ENCODE measurements at regions not wholly inside any gene's neighbourhood (a gene's known extent, or its start where the extent isn't known, plus 50 kb on each side); places are given as distances from the start of the nearest gene placed in this dataset.

DNA sequence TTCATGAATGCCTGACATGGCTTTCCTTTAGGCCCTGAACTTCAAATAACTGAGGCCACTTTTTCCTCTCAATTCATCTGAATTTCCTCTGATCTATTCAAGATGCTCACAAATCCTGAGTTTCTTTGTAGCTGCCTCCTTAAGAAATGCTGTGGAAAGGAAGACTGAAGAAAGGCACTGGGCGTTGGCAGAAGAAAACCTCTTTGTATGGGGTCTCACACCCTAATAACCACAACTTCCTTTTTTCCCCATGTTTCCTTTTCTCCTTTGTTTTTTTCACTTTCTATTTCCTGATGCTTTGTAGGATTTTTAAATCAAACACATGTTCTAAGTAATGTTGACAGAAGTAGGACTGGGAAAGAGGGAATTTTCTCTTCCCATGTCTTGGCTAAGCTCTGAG, 447.4 kb downstream of the CMPK2 start:
- TF ChIP-seq ZNF8 (CRISPR knock-in tag; IDR thresholded peaks at IDR 0.05) (no peak), BACH2 (CRISPR knock-in tag; IDR thresholded peaks at IDR 0.05; ENCODE audit: borderline replicate concordance) (no peak), ZNF565 (CRISPR knock-in tag; conservative IDR thresholded peaks at IDR 0.05; ENCODE audit: low read depth) (no peak), RARB (CRISPR knock-in tag; IDR thresholded peaks at IDR 0.05) (no peak)
- TF ChIP-seq, protein P1, sequence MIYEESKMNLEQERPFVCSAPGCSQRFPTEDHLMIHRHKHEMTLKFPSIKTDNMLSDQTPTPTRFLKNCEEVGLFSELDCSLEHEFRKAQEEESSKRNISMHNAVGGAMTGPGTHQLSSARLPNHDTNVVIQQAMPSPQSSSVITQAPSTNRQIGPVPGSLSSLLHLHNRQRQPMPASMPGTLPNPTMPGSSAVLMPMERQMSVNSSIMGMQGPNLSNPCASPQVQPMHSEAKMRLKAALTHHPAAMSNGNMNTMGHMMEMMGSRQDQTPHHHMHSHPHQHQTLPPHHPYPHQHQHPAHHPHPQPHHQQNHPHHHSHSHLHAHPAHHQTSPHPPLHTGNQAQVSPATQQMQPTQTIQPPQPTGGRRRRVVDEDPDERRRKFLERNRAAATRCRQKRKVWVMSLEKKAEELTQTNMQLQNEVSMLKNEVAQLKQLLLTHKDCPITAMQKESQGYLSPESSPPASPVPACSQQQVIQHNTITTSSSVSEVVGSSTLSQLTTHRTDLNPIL (CRISPR knock-in tag; IDR thresholded peaks at IDR 0.05; ENCODE audit: low read depth), result no peak
- ATAC-seq, result no peak

DNA sequence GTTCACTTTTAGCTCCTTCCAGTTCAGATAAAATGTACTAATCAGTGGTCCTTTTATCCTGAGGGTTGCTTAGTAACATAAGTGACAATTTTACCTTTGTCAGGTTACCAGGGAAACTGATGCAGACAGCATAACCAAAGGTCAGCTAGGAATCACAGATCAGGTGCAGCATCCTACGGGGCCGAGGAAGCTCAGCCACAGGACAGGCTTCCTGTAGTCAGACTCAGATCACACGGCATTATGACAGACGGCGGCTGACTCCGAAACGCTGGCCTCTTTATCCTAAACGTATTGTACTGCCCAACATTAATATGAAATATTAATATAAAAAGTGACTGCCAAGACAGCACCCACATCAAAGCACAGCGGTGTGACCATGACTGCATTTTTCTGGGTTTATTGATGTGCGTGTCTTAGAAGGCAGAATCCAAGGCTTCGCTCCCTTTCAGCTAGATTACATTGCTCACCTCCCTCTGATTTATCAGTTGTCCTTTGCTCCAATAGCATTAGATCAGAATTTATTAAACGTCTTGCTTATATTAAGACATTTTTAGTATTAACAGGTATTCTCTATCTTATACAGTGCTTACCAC, 444.5 kb downstream of the CMPK2 start:
- TF ChIP-seq TOX (CRISPR knock-in tag; IDR thresholded peaks at IDR 0.05; ENCODE audit: borderline replicate concordance), result no peak
- TF ChIP-seq TCF4 (CRISPR knock-in tag; IDR thresholded peaks at IDR 0.05; ENCODE audit: borderline replicate concordance), result no peak
- TF ChIP-seq, protein P1 (CRISPR knock-in tag; IDR thresholded peaks at IDR 0.05; ENCODE audit: low read depth), result no peak
- no peak for TF ChIP-seq ZNF565 (CRISPR knock-in tag; conservative IDR thresholded peaks at IDR 0.05; ENCODE audit: low read depth)
- no peak for TF ChIP-seq ZNF8 (CRISPR knock-in tag; IDR thresholded peaks at IDR 0.05)
- TF ChIP-seq RARB (CRISPR knock-in tag; IDR thresholded peaks at IDR 0.05), result no peak
- TF ChIP-seq ARNTL (CRISPR knock-in tag; IDR thresholded peaks at IDR 0.05; ENCODE audit: borderline replicate concordance, low read depth), result no peak
- no peak for TF ChIP-seq GLIS3 (CRISPR knock-in tag; IDR thresholded peaks at IDR 0.05)
- no peak for TF ChIP-seq PPARA (CRISPR knock-in tag; IDR thresholded peaks at IDR 0.05; ENCODE audit: borderline replicate concordance)
- no peak for TF ChIP-seq ZC3H10 (CRISPR knock-in tag; IDR thresholded peaks at IDR 0.05)
- TF ChIP-seq ZFP3 (CRISPR knock-in tag; IDR thresholded peaks at IDR 0.05), result no peak
- TF ChIP-seq SNAI2 (CRISPR knock-in tag; IDR thresholded peaks at IDR 0.05), result no peak
- TF ChIP-seq, protein P2, sequence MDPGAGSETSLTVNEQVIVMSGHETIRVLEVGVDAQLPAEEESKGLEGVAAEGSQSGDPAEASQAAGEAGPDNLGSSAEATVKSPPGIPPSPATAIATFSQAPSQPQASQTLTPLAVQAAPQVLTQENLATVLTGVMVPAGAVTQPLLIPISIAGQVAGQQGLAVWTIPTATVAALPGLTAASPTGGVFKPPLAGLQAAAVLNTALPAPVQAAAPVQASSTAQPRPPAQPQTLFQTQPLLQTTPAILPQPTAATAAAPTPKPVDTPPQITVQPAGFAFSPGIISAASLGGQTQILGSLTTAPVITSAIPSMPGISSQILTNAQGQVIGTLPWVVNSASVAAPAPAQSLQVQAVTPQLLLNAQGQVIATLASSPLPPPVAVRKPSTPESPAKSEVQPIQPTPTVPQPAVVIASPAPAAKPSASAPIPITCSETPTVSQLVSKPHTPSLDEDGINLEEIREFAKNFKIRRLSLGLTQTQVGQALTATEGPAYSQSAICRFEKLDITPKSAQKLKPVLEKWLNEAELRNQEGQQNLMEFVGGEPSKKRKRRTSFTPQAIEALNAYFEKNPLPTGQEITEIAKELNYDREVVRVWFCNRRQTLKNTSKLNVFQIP (CRISPR knock-in tag; IDR thresholded peaks at IDR 0.05; ENCODE audit: borderline replicate concordance, low read depth), result no peak
- no peak for TF ChIP-seq OSR1 (CRISPR knock-in tag; IDR thresholded peaks at IDR 0.05)
- TF ChIP-seq, protein P3, sequence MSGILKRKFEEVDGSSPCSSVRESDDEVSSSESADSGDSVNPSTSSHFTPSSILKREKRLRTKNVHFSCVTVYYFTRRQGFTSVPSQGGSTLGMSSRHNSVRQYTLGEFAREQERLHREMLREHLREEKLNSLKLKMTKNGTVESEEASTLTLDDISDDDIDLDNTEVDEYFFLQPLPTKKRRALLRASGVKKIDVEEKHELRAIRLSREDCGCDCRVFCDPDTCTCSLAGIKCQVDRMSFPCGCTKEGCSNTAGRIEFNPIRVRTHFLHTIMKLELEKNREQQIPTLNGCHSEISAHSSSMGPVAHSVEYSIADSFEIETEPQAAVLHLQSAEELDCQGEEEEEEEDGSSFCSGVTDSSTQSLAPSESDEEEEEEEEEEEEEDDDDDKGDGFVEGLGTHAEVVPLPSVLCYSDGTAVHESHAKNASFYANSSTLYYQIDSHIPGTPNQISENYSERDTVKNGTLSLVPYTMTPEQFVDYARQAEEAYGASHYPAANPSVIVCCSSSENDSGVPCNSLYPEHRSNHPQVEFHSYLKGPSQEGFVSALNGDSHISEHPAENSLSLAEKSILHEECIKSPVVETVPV (CRISPR knock-in tag; IDR thresholded peaks at IDR 0.05), result no peak
- ATAC-seq, result no peak

DNA sequence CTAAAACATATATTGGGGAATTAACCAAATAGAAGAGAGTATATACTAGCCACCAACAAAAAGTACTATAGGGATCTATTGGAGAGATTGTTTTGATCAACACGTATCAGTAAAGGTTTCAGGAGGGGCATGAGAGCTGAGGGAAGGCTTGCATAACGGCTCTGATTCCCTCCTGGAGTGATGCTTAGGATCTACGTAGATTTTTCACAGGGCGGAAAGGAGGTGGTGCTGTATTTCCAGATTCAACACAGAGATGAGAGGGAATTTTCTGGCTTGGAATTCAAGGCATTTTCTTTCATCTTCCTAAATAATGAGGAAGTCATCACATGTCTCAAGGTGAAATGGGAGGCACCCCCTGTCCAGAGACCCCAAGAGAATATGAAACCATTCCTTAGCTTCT, 443.8 kb downstream of the CMPK2 start:
- no peak for TF ChIP-seq RARB (CRISPR knock-in tag; IDR thresholded peaks at IDR 0.05)
- no peak for TF ChIP-seq TCF4 (CRISPR knock-in tag; IDR thresholded peaks at IDR 0.05; ENCODE audit: borderline replicate concordance)
- TF ChIP-seq OSR1 (CRISPR knock-in tag; IDR thresholded peaks at IDR 0.05), result no peak
- no peak for TF ChIP-seq ESRRG (CRISPR knock-in tag; IDR thresholded peaks at IDR 0.05)
- no peak for TF ChIP-seq ZFP3 (CRISPR knock-in tag; IDR thresholded peaks at IDR 0.05)
- no peak for TF ChIP-seq ZNF70 (CRISPR knock-in tag; IDR thresholded peaks at IDR 0.05)
- no peak for TF ChIP-seq ISL1 (CRISPR knock-in tag; IDR thresholded peaks at IDR 0.05)
- no peak for TF ChIP-seq PPARA (CRISPR knock-in tag; IDR thresholded peaks at IDR 0.05; ENCODE audit: borderline replicate concordance)
- TF ChIP-seq, protein P3 (CRISPR knock-in tag; IDR thresholded peaks at IDR 0.05), result no peak
- ATAC-seq, result no peak

DNA sequence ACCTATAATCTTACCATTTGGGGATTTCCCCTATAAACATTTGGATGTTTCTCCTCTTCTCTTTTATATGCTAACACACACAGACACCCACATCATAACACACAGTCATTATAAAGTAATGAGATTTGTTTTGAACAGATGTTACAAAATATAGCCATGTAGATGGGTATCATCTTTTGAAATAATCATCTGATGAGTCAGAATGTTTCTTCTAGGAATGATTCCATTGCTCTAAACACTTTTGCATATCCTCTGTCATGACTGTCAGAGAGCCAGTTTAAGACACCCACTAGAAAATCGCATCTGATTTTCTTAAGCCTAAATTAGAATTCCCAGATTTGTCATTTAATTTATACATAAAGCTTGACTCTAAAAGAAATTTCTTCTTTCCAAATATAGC, 442.6 kb downstream of the CMPK2 start:
- ATAC-seq, result no peak
- TF ChIP-seq, protein P3 (CRISPR knock-in tag; IDR thresholded peaks at IDR 0.05), result peak; percentile 20; the same call in 1 of the 2 replicates
- TF ChIP-seq BACH2 (CRISPR knock-in tag; IDR thresholded peaks at IDR 0.05; ENCODE audit: borderline replicate concordance), result 0 out of 2 replicates have a peak, but pooled peaks have one; percentile 63
- no peak for TF ChIP-seq ZNF565 (CRISPR knock-in tag; conservative IDR thresholded peaks at IDR 0.05; ENCODE audit: low read depth)
- TF ChIP-seq, protein P4, sequence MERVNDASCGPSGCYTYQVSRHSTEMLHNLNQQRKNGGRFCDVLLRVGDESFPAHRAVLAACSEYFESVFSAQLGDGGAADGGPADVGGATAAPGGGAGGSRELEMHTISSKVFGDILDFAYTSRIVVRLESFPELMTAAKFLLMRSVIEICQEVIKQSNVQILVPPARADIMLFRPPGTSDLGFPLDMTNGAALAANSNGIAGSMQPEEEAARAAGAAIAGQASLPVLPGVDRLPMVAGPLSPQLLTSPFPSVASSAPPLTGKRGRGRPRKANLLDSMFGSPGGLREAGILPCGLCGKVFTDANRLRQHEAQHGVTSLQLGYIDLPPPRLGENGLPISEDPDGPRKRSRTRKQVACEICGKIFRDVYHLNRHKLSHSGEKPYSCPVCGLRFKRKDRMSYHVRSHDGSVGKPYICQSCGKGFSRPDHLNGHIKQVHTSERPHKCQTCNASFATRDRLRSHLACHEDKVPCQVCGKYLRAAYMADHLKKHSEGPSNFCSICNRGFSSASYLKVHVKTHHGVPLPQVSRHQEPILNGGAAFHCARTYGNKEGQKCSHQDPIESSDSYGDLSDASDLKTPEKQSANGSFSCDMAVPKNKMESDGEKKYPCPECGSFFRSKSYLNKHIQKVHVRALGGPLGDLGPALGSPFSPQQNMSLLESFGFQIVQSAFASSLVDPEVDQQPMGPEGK (CRISPR knock-in tag; IDR thresholded peaks at IDR 0.05; ENCODE audit: borderline replicate concordance), result no peak
- TF ChIP-seq, protein P2 (CRISPR knock-in tag; IDR thresholded peaks at IDR 0.05; ENCODE audit: borderline replicate concordance, low read depth), result no peak
- TF ChIP-seq TCF4 (CRISPR knock-in tag; IDR thresholded peaks at IDR 0.05; ENCODE audit: borderline replicate concordance), result peak; percentile 85

Measured in SK-N-SH treated with all-trans-retinoic acid at 6 μM for 48 hours (cell line).